Neural progenitor cell (in vitro differentiated cells): ENCODE measurements at regions not wholly inside any gene's neighbourhood (a gene's known extent, or its start where the extent isn't known, plus 50 kb on each side); places are given as distances from the start of the nearest gene placed in this dataset.

ENCODE experiments used
- DNase-seq: peaks from one replicate; pipeline ENCODE4 v3.0.0-alpha.2; 2016; ENCODE audit warnings: low spot score
- H2AFZ ChIP-seq: fragments of 200-600 bp; sonication (generic); replicated peaks from 2 replicates; pipeline ENCODE4 v1.6.1; 2016; ENCODE audit warnings: antibody characterized with exemption
- H3F3A ChIP-seq: fragments of 200-600 bp; sonication (generic); 2 replicates; pipeline ENCODE4 v1.6.1; 2016; ENCODE audit warnings: antibody characterized with exemption, low read depth
- H3K27ac ChIP-seq: fragments of 200-600 bp; sonication (generic); 2 replicates; pipeline ENCODE4 v1.5.1; 2016; ENCODE audit warnings: mild to moderate bottlenecking
- H3K27me3 ChIP-seq: fragments of 200-600 bp; sonication (generic); 2 replicates; pipeline ENCODE4 v1.6.1; 2016; ENCODE audit warnings: mild to moderate bottlenecking, moderate library complexity
- H3K36me3 ChIP-seq: fragments of 200-600 bp; sonication (generic); 2 replicates; pipeline ENCODE4 v1.5.1; 2016
- H3K4me1 ChIP-seq: fragments of 200-600 bp; sonication (generic); 2 replicates; pipeline ENCODE4 v1.6.1; 2016; ENCODE audit warnings: mixed run types
- H3K4me2 ChIP-seq: fragments of 200-600 bp; sonication (generic); 2 replicates; pipeline ENCODE4 v1.6.1; 2016
- H3K4me3 ChIP-seq: fragments of 200-600 bp; sonication (generic); 2 replicates; pipeline ENCODE4 v1.5.1; 2016
- H3K79me2 ChIP-seq: fragments of 200-600 bp; sonication (generic); 2 replicates; pipeline ENCODE4 v1.6.1; 2016; ENCODE audit warnings: low read depth
- H3K9ac ChIP-seq: fragments of 200-600 bp; sonication (generic); 2 replicates; pipeline ENCODE4 v1.6.1; 2016
- H3K9me3 ChIP-seq: fragments of 200-600 bp; sonication (generic); 2 replicates; pipeline ENCODE4 v1.5.1; 2016; ENCODE audit warnings: low read depth
- H4K20me1 ChIP-seq: fragments of 200-600 bp; sonication (generic); 2 replicates; pipeline ENCODE4 v1.6.1; 2016; ENCODE audit warnings: low read depth
- H3K27ac Mint-ChIP-seq: 3 replicates; pipeline ENCODE4 v1.8.0; 2021; ENCODE audit warnings: mixed read lengths
- H3K27me3 Mint-ChIP-seq: 2 replicates; pipeline ENCODE4 v1.8.0; 2022; ENCODE audit warnings: low read depth, mild to moderate bottlenecking, inconsistent platforms, moderate library complexity, mixed read lengths; ENCODE audit not compliant: insufficient read depth
- H3K36me3 Mint-ChIP-seq: 3 replicates; pipeline ENCODE4 v1.8.0; 2021; ENCODE audit warnings: mixed read lengths
- H3K4me1 Mint-ChIP-seq: 3 replicates; pipeline ENCODE4 v1.8.0; 2021; ENCODE audit warnings: mixed read lengths
- H3K4me3 Mint-ChIP-seq: 3 replicates; pipeline ENCODE4 v1.8.0; 2021; ENCODE audit warnings: mild to moderate bottlenecking, moderate library complexity, mixed read lengths
- H3K9me3 Mint-ChIP-seq: 3 replicates; pipeline ENCODE4 v1.8.0; 2020; ENCODE audit warnings: mixed read lengths
- EZH2 ChIP-seq: fragments of 200-600 bp; sonication (generic); IDR thresholded peaks from 2 replicates; pipeline ENCODE4 v1.6.1; 2017; ENCODE audit warnings: antibody characterized with exemption, mild to moderate bottlenecking, moderate library complexity
- EZH2phosphoT487 ChIP-seq: fragments of 200-600 bp; sonication (generic); IDR thresholded peaks from 2 replicates; pipeline ENCODE4 v1.6.1; 2017; ENCODE audit warnings: antibody characterized with exemption
- TF ChIP-seq, protein P1 (sequence below): fragments of 200-600 bp; sonication (generic); IDR thresholded peaks from 2 replicates; pipeline ENCODE4 v1.5.1; 2017; ENCODE audit warnings: antibody characterized with exemption, mild to moderate bottlenecking

DNA sequence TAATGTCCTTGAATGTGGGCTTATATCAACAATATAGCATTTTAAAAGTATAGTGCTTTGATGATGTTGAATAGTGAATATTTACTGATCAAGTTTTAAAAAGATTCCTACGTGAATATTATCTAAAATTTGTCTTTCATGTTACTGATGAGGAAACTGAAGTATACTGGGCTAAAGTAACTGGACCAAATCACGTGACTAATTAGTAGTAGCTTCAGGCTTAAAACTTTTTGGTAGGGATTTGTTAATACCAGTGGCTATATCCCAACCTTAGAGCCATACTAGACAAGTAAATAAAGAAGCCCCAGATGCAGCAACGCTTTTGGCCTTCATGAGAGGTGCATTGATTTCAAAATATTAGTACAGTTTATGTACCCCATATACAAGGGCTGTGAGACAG is 152.1 kb upstream of the EDIL3 start:
- no peaks in the 10 kb centered on the region for H3K36me3 Mint-ChIP-seq
- no peaks in the 10 kb centered on the region for H3K4me1 Mint-ChIP-seq
- Histone ChIP-seq H3K27me3 (no peaks in the 10 kb centered on the region), H3K4me3 (no peak overlapping the region), H2AFZ (no peak overlapping the region), H3K4me1 (no peaks in the 10 kb centered on the region), H3K9ac (no peak overlapping the region), H3K79me2 (no peaks in the 10 kb centered on the region), H4K20me1 (no peaks in the 10 kb centered on the region), H3F3A (no peaks in the 10 kb centered on the region), H3K4me2 (no peak overlapping the region), H3K9me3 (no peaks in the 10 kb centered on the region), H3K27ac (no peak overlapping the region), H3K36me3 (no peaks in the 10 kb centered on the region)
- H3K27ac Mint-ChIP-seq: no peak overlapping the region
- no peak for DNase-seq
- TF ChIP-seq EZH2phosphoT487: no peak
- TF ChIP-seq EZH2: no peak
- TF ChIP-seq, protein P1, sequence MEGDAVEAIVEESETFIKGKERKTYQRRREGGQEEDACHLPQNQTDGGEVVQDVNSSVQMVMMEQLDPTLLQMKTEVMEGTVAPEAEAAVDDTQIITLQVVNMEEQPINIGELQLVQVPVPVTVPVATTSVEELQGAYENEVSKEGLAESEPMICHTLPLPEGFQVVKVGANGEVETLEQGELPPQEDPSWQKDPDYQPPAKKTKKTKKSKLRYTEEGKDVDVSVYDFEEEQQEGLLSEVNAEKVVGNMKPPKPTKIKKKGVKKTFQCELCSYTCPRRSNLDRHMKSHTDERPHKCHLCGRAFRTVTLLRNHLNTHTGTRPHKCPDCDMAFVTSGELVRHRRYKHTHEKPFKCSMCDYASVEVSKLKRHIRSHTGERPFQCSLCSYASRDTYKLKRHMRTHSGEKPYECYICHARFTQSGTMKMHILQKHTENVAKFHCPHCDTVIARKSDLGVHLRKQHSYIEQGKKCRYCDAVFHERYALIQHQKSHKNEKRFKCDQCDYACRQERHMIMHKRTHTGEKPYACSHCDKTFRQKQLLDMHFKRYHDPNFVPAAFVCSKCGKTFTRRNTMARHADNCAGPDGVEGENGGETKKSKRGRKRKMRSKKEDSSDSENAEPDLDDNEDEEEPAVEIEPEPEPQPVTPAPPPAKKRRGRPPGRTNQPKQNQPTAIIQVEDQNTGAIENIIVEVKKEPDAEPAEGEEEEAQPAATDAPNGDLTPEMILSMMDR: no peak
- peaks cover 5% of the 10 kb centered on the region for H3K9me3 Mint-ChIP-seq
- no peak overlapping the region for H3K4me3 Mint-ChIP-seq
- no peaks in the 10 kb centered on the region for H3K27me3 Mint-ChIP-seq

DNA sequence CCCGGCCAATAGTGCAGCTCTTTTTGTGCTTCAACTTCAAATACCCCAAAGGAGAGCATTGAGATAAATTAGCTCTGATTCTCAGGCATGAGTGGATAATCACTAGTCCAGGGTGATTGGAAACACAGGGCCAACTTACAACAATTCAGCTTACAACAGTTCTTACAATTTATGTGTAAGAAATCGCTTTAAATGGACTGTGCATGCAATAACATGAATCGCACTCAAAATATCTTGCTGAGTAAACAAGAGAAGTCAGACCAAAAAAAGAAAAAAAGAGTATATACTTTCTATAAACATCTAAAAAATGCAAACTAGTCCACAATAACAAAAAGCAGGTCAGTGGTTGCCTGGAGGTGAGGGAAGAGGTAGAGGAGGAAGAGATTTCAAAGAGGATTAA is 150.6 kb upstream of the EDIL3 start:
- H3K36me3 ChIP-seq: no peaks in the 10 kb centered on the region
- Mint-ChIP-seq H3K27ac (no peak overlapping the region), H3K4me3 (no peak overlapping the region), H3K27me3 (no peaks in the 10 kb centered on the region), H3K9me3 (no peaks in the 10 kb centered on the region), H3K4me1 (no peaks in the 10 kb centered on the region), H3K36me3 (no peaks in the 10 kb centered on the region)
- no peaks in the 10 kb centered on the region for H3F3A ChIP-seq
- no peaks in the 10 kb centered on the region for H3K4me1 ChIP-seq
- no peak overlapping the region for H3K4me3 ChIP-seq
- H3K27ac ChIP-seq: no peak overlapping the region
- H2AFZ ChIP-seq: no peak overlapping the region
- no peaks in the 10 kb centered on the region for H3K79me2 ChIP-seq
- H3K9ac ChIP-seq: no peak overlapping the region
- DNase-seq: no peak
- no peaks in the 10 kb centered on the region for H3K27me3 ChIP-seq
- no peaks in the 10 kb centered on the region for H4K20me1 ChIP-seq
- H3K4me2 ChIP-seq: no peak overlapping the region
- H3K9me3 ChIP-seq: no peaks in the 10 kb centered on the region
- TF ChIP-seq EZH2 (no peak), EZH2phosphoT487 (no peak)
- TF ChIP-seq, protein P1: no peak

DNA sequence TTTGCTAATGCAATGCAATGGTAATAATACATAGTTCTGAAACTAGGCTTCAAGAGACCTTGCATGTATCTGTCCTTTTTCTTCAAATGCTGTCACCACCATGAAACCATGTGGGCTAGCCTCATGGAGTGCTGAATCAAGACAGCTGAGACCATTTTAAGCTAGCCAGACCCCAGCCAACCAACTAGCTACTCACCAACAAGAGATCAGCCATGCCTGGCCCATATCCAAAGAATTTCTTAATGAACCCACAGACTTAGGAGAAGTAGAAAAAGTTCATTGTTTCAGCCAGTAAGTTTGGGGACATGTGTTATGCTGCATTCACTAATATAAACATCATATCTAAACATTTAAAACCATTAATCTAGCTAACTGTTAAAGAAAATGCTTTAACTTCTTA is 139.8 kb upstream of the EDIL3 start:
- H3K27ac ChIP-seq: no peak overlapping the region
- TF ChIP-seq, protein P1: no peak
- no peak for TF ChIP-seq EZH2
- TF ChIP-seq EZH2phosphoT487: no peak
- H3K36me3 ChIP-seq: no peaks in the 10 kb centered on the region
- no peak overlapping the region for H2AFZ ChIP-seq
- H3K79me2 ChIP-seq: no peaks in the 10 kb centered on the region
- H3K4me1 ChIP-seq: no peaks in the 10 kb centered on the region
- Mint-ChIP-seq H3K36me3 (no peaks in the 10 kb centered on the region), H3K9me3 (no peaks in the 10 kb centered on the region), H3K27me3 (peaks cover 2% of the 10 kb centered on the region), H3K4me1 (no peaks in the 10 kb centered on the region), H3K4me3 (no peak overlapping the region), H3K27ac (no peak overlapping the region)
- no peaks in the 10 kb centered on the region for H3K9me3 ChIP-seq
- no peaks in the 10 kb centered on the region for H4K20me1 ChIP-seq
- no peak overlapping the region for H3K9ac ChIP-seq
- DNase-seq: no peak
- H3K4me2 ChIP-seq: no peak overlapping the region
- H3F3A ChIP-seq: no peaks in the 10 kb centered on the region
- H3K4me3 ChIP-seq: no peak overlapping the region
- H3K27me3 ChIP-seq: no peaks in the 10 kb centered on the region

DNA sequence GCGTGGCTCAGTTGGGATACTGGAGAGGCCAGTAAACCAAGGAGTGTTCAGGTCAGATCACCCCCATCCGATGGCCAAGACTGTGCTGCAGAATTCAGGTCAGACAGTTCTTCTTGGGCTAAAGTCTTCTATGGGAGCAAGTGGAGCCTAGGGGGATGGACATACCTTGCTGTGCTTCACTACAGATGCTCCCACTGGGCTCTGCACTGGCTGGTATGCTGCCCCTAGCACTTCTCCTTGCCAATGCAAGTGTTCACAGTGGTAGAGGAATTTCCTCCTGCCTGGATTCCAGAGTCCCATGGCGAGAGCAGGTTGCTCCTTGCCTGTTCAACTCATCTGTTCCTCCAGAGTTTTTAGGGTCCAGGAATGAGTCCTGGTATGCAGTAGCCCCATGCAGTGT is 134.2 kb upstream of the EDIL3 start:
- Mint-ChIP-seq H3K27me3 (no peaks in the 10 kb centered on the region), H3K9me3 (peaks cover 3% of the 10 kb centered on the region), H3K4me3 (no peak overlapping the region), H3K27ac (no peak overlapping the region), H3K36me3 (no peaks in the 10 kb centered on the region), H3K4me1 (no peaks in the 10 kb centered on the region)
- H3K27ac ChIP-seq: no peak overlapping the region
- H3K27me3 ChIP-seq: no peaks in the 10 kb centered on the region
- no peaks in the 10 kb centered on the region for H3K79me2 ChIP-seq
- H3K36me3 ChIP-seq: no peaks in the 10 kb centered on the region
- H4K20me1 ChIP-seq: no peaks in the 10 kb centered on the region
- no peak overlapping the region for H2AFZ ChIP-seq
- TF ChIP-seq EZH2: no peak
- TF ChIP-seq, protein P1: no peak
- no peak overlapping the region for H3K9ac ChIP-seq
- H3K4me3 ChIP-seq: no peak overlapping the region
- no peak overlapping the region for H3K4me2 ChIP-seq
- no peaks in the 10 kb centered on the region for H3K4me1 ChIP-seq
- H3F3A ChIP-seq: no peaks in the 10 kb centered on the region
- H3K9me3 ChIP-seq: no peaks in the 10 kb centered on the region
- DNase-seq: no peak
